Mesendoderm (in vitro differentiated cells): ENCODE measurements at regions not wholly inside any gene's neighbourhood (a gene's known extent, or its start where the extent isn't known, plus 50 kb on each side); places are given as distances from the start of the nearest gene placed in this dataset.
A peak's percentile ranks its signal among the peaks of the same experiment; 100 is the strongest.

ENCODE experiments used
- DNase-seq: peaks from one replicate; pipeline ENCODE4 v3.0.0; 2013
- H2AK5ac ChIP-seq: 2 replicates; pipeline ENCODE4 v1.6.1; 2013; ENCODE audit warnings: low read length, inconsistent platforms
- H2BK120ac ChIP-seq: 2 replicates; pipeline ENCODE4 v1.6.1; 2013; ENCODE audit warnings: low read depth, mild to moderate bottlenecking, low read length, moderate library complexity, mixed read lengths
- H2BK15ac ChIP-seq: replicated peaks from 2 replicates; pipeline ENCODE4 v1.6.1; 2013; ENCODE audit warnings: low read depth, mild to moderate bottlenecking, moderate library complexity
- H2BK5ac ChIP-seq: 2 replicates; pipeline ENCODE4 v1.6.1; 2013; ENCODE audit warnings: low read length, inconsistent platforms
- H3K18ac ChIP-seq: 2 replicates; pipeline ENCODE4 v1.6.1; 2013; ENCODE audit warnings: mild to moderate bottlenecking, low read length, mixed read lengths
- H3K23ac ChIP-seq: one replicate; pipeline ENCODE4 v1.6.1; 2013; ENCODE audit warnings: low read length
- H3K27ac ChIP-seq: 2 replicates; pipeline ENCODE4 v1.5.1; 2013; ENCODE audit warnings: low read depth, mild to moderate bottlenecking, inconsistent platforms, low read length, moderate library complexity
- H3K27me3 ChIP-seq: 2 replicates; pipeline ENCODE4 v1.6.1; 2013; ENCODE audit warnings: low read length, control low read depth, mild to moderate bottlenecking, inconsistent platforms; ENCODE audit not compliant: insufficient read depth, poor library complexity
- H3K36me3 ChIP-seq: 2 replicates; pipeline ENCODE4 v1.6.1; 2013; ENCODE audit warnings: low read length, inconsistent platforms; ENCODE audit not compliant: control insufficient read depth, insufficient read depth
- H3K4ac ChIP-seq: one replicate; pipeline ENCODE4 v1.6.1; 2013; ENCODE audit warnings: low read depth, mild to moderate bottlenecking, low read length, moderate library complexity
- H3K4me1 ChIP-seq: 2 replicates; pipeline ENCODE4 v1.6.1; 2013; ENCODE audit warnings: low read depth, low read length, inconsistent platforms; ENCODE audit not compliant: control insufficient read depth
- H3K4me2 ChIP-seq: 2 replicates; pipeline ENCODE4 v1.6.1; 2013; ENCODE audit warnings: low read length
- H3K4me3 ChIP-seq: 2 replicates; pipeline ENCODE4 v1.5.1; 2013; ENCODE audit warnings: mild to moderate bottlenecking, low read length
- H3K56ac ChIP-seq: one replicate; pipeline ENCODE4 v1.6.1; 2013; ENCODE audit warnings: low read length
- H3K79me1 ChIP-seq: 2 replicates; pipeline ENCODE4 v1.6.1; 2013; ENCODE audit warnings: low read length, inconsistent platforms
- H3K79me2 ChIP-seq: 2 replicates; pipeline ENCODE4 v1.6.1; 2013; ENCODE audit warnings: mild to moderate bottlenecking, low read length; ENCODE audit not compliant: control insufficient read depth, insufficient read depth
- H3K9ac ChIP-seq: 2 replicates; pipeline ENCODE4 v1.6.1; 2013; ENCODE audit warnings: low read length, inconsistent platforms
- H4K5ac ChIP-seq: one replicate; pipeline ENCODE4 v1.6.1; 2013; ENCODE audit warnings: low read length
- H4K8ac ChIP-seq: one replicate; pipeline ENCODE4 v1.6.1; 2013; ENCODE audit warnings: low read depth, mild to moderate bottlenecking, control low read depth, low read length, moderate library complexity
- WGBS: extraction: QIAGEN DNeasy Blood & Tissue Kit; methylation state at CpG from one replicate; pipeline ENCODE4 v1.1.7; 2013; ENCODE audit warnings: low lambda C conversion rate, missing lambda C conversion rate; ENCODE audit not compliant: insufficient coverage; ENCODE audit errors: extremely low coverage; 5-methylcytosine and 5-hydroxymethylcytosine counted together

- no peaks in the 10 kb centered on the region for H3K36me3 ChIP-seq
- H3K56ac ChIP-seq = no peak overlapping the region
- H3K27me3 ChIP-seq = peaks cover 2% of the 10 kb centered on the region
- no peak overlapping the region for H2AK5ac ChIP-seq
- H3K79me1 ChIP-seq = no peaks in the 10 kb centered on the region
- no peak overlapping the region for H3K9ac ChIP-seq
- DNase-seq = no peak
- no peak overlapping the region for H4K8ac ChIP-seq
- no peak overlapping the region for H2BK15ac ChIP-seq
- no peak overlapping the region for H3K4me3 ChIP-seq
- H2BK120ac ChIP-seq = no peak overlapping the region
- H3K18ac ChIP-seq = no peak overlapping the region
- H2BK5ac ChIP-seq = no peak overlapping the region
- no peak overlapping the region for H4K5ac ChIP-seq
- H3K4me2 ChIP-seq = no peak overlapping the region
- WGBS = no CpG with 5 or more reads among the region's 1 CpG
- no peak overlapping the region for H3K27ac ChIP-seq
- H3K4me1 ChIP-seq = no peaks in the 10 kb centered on the region
- H3K23ac ChIP-seq = no peak overlapping the region
- no peaks in the 10 kb centered on the region for H3K79me2 ChIP-seq
- H3K4ac ChIP-seq = no peak overlapping the region
Observed at GRCh38 chr6:100267721-100268123, 197.0 kb downstream of the SIM1 start.

GRCh38 chr6:100266494-100267401 lies 198.0 kb downstream of the SIM1 start:
- Histone ChIP-seq H3K36me3 (no peaks in the 10 kb centered on the region), H3K27me3 (peaks cover 2% of the 10 kb centered on the region), H3K23ac (no peak overlapping the region), H3K9ac (no peak overlapping the region), H2BK5ac (no peak overlapping the region), H3K4me3 (no peak overlapping the region), H3K4ac (no peak overlapping the region), H3K79me2 (no peaks in the 10 kb centered on the region), H2BK120ac (no peak overlapping the region), H3K79me1 (no peaks in the 10 kb centered on the region), H3K4me1 (no peaks in the 10 kb centered on the region), H2AK5ac (no peak overlapping the region), H3K18ac (no peak overlapping the region), H3K56ac (no peak overlapping the region), H4K5ac (no peak overlapping the region), H3K4me2 (no peak overlapping the region), H2BK15ac (no peak overlapping the region), H3K27ac (no peak overlapping the region), H4K8ac (no peak overlapping the region)
- no CpG with 5 or more reads among the region's 10 CpGs for WGBS
- DNase-seq = peak; percentile 53

GRCh38 chr6:100262086-100262485 lies 202.6 kb downstream of the SIM1 start:
- Histone ChIP-seq H3K79me1 (no peaks in the 10 kb centered on the region), H3K27ac (no peak overlapping the region), H3K18ac (no peak overlapping the region), H3K4me2 (no peak overlapping the region), H3K4me3 (no peak overlapping the region), H4K5ac (no peak overlapping the region), H2AK5ac (no peak overlapping the region), H3K56ac (no peak overlapping the region), H3K4ac (no peak overlapping the region), H3K79me2 (no peaks in the 10 kb centered on the region), H2BK15ac (no peak overlapping the region), H4K8ac (no peak overlapping the region), H2BK120ac (no peak overlapping the region), H2BK5ac (no peak overlapping the region), H3K4me1 (no peaks in the 10 kb centered on the region), H3K9ac (no peak overlapping the region), H3K36me3 (no peaks in the 10 kb centered on the region), H3K23ac (no peak overlapping the region), H3K27me3 (peaks cover 1% of the 10 kb centered on the region)
- DNase-seq = no peak
- no CpG with 5 or more reads among the region's 4 CpGs for WGBS

GRCh38 chr6:100261486-100261885 lies 203.2 kb downstream of the SIM1 start:
- peaks cover 1% of the 10 kb centered on the region for H3K27me3 ChIP-seq
- WGBS = no CpG with 5 or more reads among the region's 2 CpGs
- no peak overlapping the region for H4K8ac ChIP-seq
- no peaks in the 10 kb centered on the region for H3K79me1 ChIP-seq
- no peak overlapping the region for H3K56ac ChIP-seq
- no peak overlapping the region for H3K18ac ChIP-seq
- no peak overlapping the region for H2BK15ac ChIP-seq
- no peak overlapping the region for H4K5ac ChIP-seq
- no peak overlapping the region for H2BK5ac ChIP-seq
- no peaks in the 10 kb centered on the region for H3K4me1 ChIP-seq
- H2BK120ac ChIP-seq = no peak overlapping the region
- no peak overlapping the region for H3K23ac ChIP-seq
- H3K4me3 ChIP-seq = no peak overlapping the region
- H3K36me3 ChIP-seq = no peaks in the 10 kb centered on the region
- H3K27ac ChIP-seq = no peak overlapping the region
- H3K4me2 ChIP-seq = no peak overlapping the region
- no peak for DNase-seq
- H2AK5ac ChIP-seq = no peak overlapping the region
- H3K9ac ChIP-seq = no peak overlapping the region
- H3K4ac ChIP-seq = no peak overlapping the region
- no peaks in the 10 kb centered on the region for H3K79me2 ChIP-seq

- H4K8ac ChIP-seq = no peak overlapping the region
- H2BK5ac ChIP-seq = no peak overlapping the region
- H3K36me3 ChIP-seq = no peaks in the 10 kb centered on the region
- H4K5ac ChIP-seq = no peak overlapping the region
- no peaks in the 10 kb centered on the region for H3K79me1 ChIP-seq
- no peak for DNase-seq
- H2AK5ac ChIP-seq = no peak overlapping the region
- H3K4me1 ChIP-seq = no peaks in the 10 kb centered on the region
- H3K79me2 ChIP-seq = no peaks in the 10 kb centered on the region
- no peak overlapping the region for H3K4ac ChIP-seq
- H2BK15ac ChIP-seq = no peak overlapping the region
- no peak overlapping the region for H2BK120ac ChIP-seq
- H3K9ac ChIP-seq = no peak overlapping the region
- peaks cover 1% of the 10 kb centered on the region for H3K27me3 ChIP-seq
- no peak overlapping the region for H3K4me3 ChIP-seq
- no peak overlapping the region for H3K4me2 ChIP-seq
- H3K56ac ChIP-seq = no peak overlapping the region
- H3K23ac ChIP-seq = no peak overlapping the region
- no peak overlapping the region for H3K27ac ChIP-seq
- H3K18ac ChIP-seq = no peak overlapping the region
Observed at GRCh38 chr6:100260584-100260983, 204.1 kb downstream of the SIM1 start.

GRCh38 chr6:100259865-100260264 lies 204.9 kb downstream of the SIM1 start:
- Histone ChIP-seq H3K23ac (no peak overlapping the region), H3K36me3 (no peaks in the 10 kb centered on the region), H2BK5ac (no peak overlapping the region), H3K4me3 (no peak overlapping the region), H2BK15ac (no peak overlapping the region), H2BK120ac (no peak overlapping the region), H3K18ac (no peak overlapping the region), H3K9ac (no peak overlapping the region), H2AK5ac (no peak overlapping the region), H3K27ac (no peak overlapping the region), H3K4ac (no peak overlapping the region), H4K5ac (no peak overlapping the region), H3K79me1 (no peaks in the 10 kb centered on the region), H3K4me1 (no peaks in the 10 kb centered on the region), H4K8ac (no peak overlapping the region), H3K56ac (no peak overlapping the region), H3K4me2 (no peak overlapping the region), H3K27me3 (peaks cover 1% of the 10 kb centered on the region), H3K79me2 (no peaks in the 10 kb centered on the region)
- no peak for DNase-seq
- no CpG with 5 or more reads among the region's 3 CpGs for WGBS
